ENCODE measurements at regions not wholly inside any gene's neighbourhood (a gene's known extent, or its start where the extent isn't known, plus 50 kb on each side); places are given as distances from the start of the nearest gene placed in this dataset.

GRCh38 chrX:40316502-40316901, 218.7 kb upstream of the BCOR start:
- DNase-seq (ENCODE audit: low read depth in 2 of 2): no peak

GRCh38 chrX:40314070-40314469, 216.3 kb upstream of the BCOR start:
- DNase-seq (ENCODE audit: low read depth in 2 of 2): no peak

- DNase-seq (ENCODE audit: low read depth in 2 of 2): no peak
These were observed 215.5 kb upstream of the BCOR start for GRCh38 chrX:40313269-40313668.

GRCh38 chrX:40310447-40310846, 212.7 kb upstream of the BCOR start:
- no peak for DNase-seq (ENCODE audit: low read depth in 2 of 2)

DNA sequence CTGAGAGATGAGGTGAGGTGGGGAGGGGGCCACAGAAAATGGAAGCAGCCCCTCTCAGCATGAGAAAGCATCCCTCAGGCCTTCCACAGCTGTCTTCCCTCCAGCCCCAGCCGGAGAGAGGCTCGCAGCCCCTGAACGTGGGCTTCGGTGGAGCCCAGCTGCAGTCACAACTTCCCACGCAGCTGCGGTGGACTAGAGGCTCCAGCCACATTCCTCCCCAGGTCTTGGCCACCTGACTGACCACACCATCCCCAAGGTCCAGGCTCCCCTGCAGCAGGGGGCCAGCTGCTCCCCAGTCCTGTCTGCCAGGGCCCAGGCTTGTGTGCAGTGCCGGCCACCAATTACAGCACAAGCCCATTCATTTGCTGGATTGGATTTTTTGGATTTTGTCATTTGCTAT, 212.3 kb upstream of the BCOR start:
- no peak for DNase-seq (ENCODE audit: low read depth in 2 of 2)

DNA sequence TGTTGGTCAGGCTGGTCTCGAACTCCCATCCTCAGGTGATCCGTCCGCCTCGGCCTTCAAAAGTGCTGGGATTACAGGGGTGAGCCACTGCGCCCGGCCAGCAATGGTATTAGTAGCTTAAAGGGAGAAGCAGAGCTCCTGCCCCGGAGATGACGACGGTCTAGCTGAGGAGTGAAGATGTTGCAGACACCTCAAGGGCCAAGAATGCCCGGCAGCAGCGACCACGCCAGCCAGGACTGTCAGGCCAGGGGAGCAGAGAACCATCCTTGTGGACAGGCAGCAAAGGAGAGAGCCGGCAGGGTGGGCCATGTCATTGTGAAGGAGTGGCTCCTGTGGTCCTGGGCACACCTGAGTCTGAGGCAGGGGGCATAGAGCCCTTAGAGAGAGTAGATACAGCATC, 210.1 kb upstream of the BCOR start:
- no peak for DNase-seq (ENCODE audit: low read depth in 2 of 2)

- no peak for DNase-seq (ENCODE audit: low read depth in 2 of 2)
These were observed 206.4 kb upstream of the BCOR start for GRCh38 chrX:40304115-40304514.

GRCh38 chrX:40303256-40304077, 205.7 kb upstream of the BCOR start:
- DNase-seq (ENCODE audit: low read depth in 2 of 2): no peak

DNA sequence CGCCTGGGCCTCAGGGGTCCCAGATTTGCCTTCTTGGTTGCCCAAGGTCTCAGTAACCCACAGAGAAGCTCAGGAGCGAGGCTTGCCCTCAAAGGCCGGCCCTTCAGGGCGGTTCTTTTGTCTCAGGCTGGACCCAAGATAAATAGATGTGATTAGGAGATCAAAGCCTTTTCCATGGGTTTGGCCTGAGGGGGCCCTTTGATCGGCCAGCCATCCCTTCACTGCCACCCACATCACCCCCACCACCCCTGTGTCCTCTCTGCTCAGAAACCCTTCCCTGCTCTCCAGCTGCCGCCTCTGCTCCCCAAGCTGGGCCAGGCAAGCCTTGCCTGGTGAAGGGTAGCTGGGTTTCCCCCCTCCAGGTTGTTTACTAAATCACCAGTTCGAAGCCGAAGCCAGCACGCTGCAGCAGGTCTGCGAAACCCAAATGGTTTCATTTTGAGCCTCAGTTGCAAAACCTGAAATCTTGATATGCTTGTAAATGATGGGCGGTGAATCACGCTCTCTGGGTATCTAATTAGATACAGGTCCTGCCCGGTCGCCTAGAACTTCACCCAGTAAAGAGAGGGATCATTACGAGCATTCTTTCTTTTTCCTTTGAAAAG, 202.6 kb upstream of the BCOR start:
- DNase-seq (ENCODE audit: low read depth in 2 of 2): no peak

DNA sequence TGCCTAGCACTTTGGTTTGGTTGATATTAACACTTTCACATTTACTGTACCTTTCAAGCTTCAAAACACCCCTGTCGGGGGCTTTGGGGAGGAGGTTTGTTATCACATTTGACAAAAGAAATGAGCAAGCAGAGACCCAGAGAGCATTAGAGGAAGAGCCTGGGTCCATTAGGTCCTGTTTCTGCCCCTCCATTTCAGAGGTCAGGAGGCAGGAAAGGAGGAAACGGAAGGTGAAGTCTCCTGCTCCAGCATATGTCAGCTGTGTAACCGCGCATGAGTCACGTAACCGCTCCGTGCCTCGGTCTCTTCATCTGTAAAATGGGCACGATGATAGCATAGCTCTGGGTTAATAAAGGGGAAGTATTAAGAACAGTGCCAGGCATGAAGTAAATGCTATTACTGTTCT, 201.9 kb upstream of the BCOR start:
- no peak for DNase-seq (ENCODE audit: low read depth in 2 of 2)

- DNase-seq (ENCODE audit: low read depth in 2 of 2): no peak
These were observed 201.1 kb upstream of the BCOR start for GRCh38 chrX:40298572-40299479.

GRCh38 chrX:40298069-40298468, 200.3 kb upstream of the BCOR start:
- DNase-seq (ENCODE audit: low read depth in 2 of 2): no peak

DNA sequence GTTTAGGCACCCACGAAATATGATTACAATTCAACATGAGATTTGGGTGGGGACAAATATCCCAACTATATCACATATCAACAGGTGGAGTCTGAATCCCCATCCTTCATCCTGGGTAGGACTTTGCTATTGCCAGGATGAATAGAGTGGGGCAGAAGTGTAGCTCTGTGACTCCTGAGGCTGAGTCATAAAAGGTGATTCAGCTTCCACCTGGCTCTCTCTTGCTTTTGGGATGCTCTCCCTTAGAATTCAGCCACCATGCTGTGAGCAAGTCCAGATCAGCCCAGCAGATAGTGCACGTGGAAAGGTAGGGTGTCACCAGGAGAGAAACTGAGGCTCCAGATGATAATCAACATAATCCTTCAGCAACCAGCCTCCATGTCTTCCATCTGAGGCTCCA, 193.8 kb upstream of the BCOR start:
- DNase-seq (ENCODE audit: low read depth in 2 of 2): no peak

GRCh38 chrX:40290517-40290916, 192.8 kb upstream of the BCOR start:
- DNase-seq (ENCODE audit: low read depth in 2 of 2): no peak

- no peak for DNase-seq (ENCODE audit: low read depth in 2 of 2)
These were observed 188.1 kb upstream of the BCOR start for GRCh38 chrX:40285876-40286275.

DNA sequence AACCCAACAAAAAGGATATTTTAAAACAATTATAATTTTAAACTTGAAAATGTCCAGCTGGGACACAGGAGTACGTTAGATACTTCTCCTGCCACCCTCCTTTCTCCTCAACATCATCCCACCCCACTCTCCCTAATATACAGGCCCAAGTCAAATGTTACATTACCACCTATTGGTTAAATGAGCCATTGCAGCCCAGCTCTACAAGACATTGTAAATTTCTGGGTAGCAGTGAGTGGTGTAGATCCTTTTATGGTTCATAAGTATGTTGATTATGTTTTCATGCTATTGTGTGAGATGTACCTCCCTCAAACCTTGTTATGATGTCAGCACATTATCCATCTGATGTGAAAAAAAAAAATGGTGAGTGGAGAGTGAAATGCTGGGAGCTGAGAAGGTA, 187.1 kb upstream of the BCOR start:
- DNase-seq (ENCODE audit: low read depth in 2 of 2): no peak

DNA sequence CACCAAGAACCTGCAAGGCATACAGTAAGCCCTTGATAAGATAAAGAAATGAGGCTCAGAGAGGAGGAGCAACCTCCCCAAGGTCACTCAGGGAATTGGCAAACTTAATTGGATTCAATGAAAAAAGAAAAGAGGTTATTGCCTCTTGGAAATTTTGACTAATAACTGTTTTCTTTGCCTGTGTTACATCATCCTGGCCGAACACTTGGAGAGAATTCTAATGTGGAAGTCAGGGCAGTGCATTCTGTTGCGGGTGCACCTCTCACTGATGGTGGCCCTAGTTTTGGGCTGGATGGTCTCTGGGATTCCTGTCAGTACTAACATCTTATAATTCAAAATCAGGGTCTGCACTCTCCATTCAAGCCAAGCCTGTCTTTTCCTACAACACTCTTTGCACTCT, 186.2 kb upstream of the BCOR start:
- DNase-seq (ENCODE audit: low read depth in 2 of 2): no peak

GRCh38 chrX:40282946-40283660, 185.3 kb upstream of the BCOR start:
- DNase-seq (ENCODE audit: low read depth in 2 of 2): no peak

DNA sequence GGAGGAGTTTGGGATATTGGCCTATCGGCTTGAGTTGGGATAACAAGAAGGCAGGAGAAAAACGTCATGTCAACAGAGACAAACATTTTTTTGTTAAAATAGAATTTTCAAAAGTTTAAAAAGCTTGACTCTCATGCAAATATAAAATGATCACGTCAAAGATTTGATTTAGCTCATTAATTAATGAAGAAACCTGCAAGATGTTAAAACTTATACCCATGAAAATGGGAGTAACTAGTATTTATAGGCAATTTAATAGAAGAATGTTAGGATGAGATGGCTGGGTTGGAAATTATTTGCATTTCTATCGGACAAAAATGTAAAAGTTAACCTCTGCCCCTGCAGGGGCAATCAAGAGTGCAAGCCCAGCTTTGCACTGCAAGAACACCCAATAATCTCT, 184.6 kb upstream of the BCOR start:
- no peak for DNase-seq (ENCODE audit: low read depth in 2 of 2)

DNA sequence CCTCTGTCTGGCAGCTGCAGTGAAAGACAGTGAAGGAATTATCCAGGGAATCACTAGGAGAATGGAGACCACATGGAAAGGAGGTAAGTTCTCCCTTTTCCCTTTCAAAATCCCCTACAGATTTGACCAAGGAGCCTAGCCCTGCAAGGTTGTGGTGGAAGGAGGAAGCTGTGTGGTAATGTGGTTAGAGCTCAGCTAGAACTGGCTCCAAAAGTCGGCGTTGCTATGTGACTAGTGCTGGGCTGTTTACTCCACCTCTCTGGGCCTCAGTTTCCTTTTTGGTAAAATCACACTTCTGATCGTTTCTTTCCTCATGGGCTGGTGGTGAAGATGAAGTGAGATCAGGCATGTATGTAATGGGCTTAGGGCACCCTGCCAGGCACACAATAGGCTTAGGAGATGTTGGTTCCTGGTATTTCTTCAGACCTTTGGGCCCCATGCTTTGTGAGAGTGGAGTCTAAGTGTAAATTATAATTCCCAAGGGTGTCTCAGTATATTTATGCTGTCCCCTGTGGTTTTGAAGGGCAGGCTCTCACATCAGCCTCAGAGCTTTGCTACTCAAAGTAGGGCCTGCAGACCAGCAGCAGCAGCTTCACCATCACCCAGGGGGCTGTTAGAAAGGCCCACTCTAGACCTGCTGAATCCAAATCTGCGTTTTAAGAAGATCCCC, 183.7 kb upstream of the BCOR start:
- DNase-seq (ENCODE audit: low read depth in 2 of 2): no peak

DNA sequence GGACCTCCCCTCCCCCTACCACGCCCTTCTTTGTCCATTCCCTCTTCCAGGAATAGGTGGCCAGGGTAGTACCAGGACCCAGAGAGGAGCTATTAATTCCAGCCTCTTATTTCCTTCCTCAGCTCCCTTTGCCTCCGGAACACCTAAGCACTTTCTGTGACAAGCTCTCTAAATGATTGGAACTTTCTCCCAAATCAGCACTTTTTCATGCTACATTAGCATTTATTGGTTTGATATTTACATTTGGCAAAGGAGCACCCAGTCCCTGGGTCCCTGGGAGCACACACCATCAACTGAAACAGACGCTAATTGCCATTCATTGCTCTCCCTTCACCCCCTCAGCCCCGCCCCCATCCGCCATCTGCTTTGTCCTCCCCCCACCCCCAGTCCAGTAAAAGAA, 182.0 kb upstream of the BCOR start:
- no peak for DNase-seq (ENCODE audit: low read depth in 2 of 2)

- no peak for DNase-seq (ENCODE audit: low read depth in 2 of 2)
These were observed 181.3 kb upstream of the BCOR start for GRCh38 chrX:40279091-40279430.

All from fibroblast of skin of left biceps (primary cell).